ENCODE measurements at regions not wholly inside any gene's neighbourhood (a gene's known extent, or its start where the extent isn't known, plus 50 kb on each side); places are given as distances from the start of the nearest gene placed in this dataset.
A peak's percentile ranks its signal among the peaks of the same experiment; 100 is the strongest.

GRCh38 chr20:24359321-24360027, 110.0 kb upstream of the SYNDIG1 start:
- ATAC-seq (ENCODE audit: insufficient read depth, low FRiP score) (no peak), DNase-seq (peak in 1 of 3 donors; percentile 26)
- Histone ChIP-seq H3K4me1 (ENCODE audit: control insufficient read depth in 5 of 5, insufficient read depth in 5 of 5, low read length in 5 of 5) (peaks cover 0 to 6% (median 0%) of the 10 kb centered on the region in 5 donors), H3K9me3 (ENCODE audit: control insufficient read depth in 4 of 4, insufficient read depth in 3 of 4, low read length in 3 of 4) (peaks cover 0 to 9% (median 3%) of the 10 kb centered on the region in 4 donors), H3K4me3 (no peak overlapping the region), H3K9ac (ENCODE audit: insufficient read depth in 1 of 2, low read length in 2 of 2) (no peak overlapping the region), H3K27me3 (ENCODE audit: control insufficient read depth in 3 of 3, insufficient read depth in 3 of 3, low read length in 2 of 3) (no peaks in the 10 kb centered on the region), H3K36me3 (ENCODE audit: control insufficient read depth in 4 of 4, insufficient read depth in 4 of 4, low read length in 4 of 4) (no peaks in the 10 kb centered on the region), H3K27ac (ENCODE audit: low read depth in 1 of 2, low read length in 1 of 2) (no peak overlapping the region)
- TF ChIP-seq CTCF (IDR thresholded peaks at IDR 0.05; ENCODE audit: control extremely low read depth, extremely low read depth), result no peak
- WGBS, 2 donors, result 83 to 86% methylated on average over 8 of the region's 8 CpGs

DNA sequence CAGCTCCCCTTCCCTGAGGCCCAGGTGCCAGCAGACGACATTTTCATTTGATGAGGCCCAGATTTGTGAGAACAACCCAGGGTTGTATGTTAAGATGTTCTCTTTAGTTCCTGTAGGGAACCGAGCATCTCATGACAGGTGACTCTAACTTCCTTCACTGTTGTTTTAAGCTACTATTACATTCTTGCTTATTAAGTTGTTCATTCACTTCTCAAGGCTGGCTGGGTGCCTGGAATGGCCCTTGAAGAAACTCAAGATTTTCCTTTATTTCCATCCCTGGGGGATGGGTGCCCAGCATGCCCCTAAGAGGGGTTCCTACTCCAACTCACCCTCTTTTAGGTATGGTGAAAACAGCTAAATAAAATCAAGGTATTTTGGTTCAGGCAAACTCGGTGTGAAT, 111.5 kb upstream of the SYNDIG1 start:
- ATAC-seq (ENCODE audit: insufficient read depth, low FRiP score), result no peak
- Histone ChIP-seq H3K9ac (ENCODE audit: insufficient read depth in 1 of 2, low read length in 2 of 2) (no peak overlapping the region), H3K27ac (ENCODE audit: low read depth in 1 of 2, low read length in 1 of 2) (no peak overlapping the region), H3K4me1 (ENCODE audit: control insufficient read depth in 5 of 5, insufficient read depth in 5 of 5, low read length in 5 of 5) (peaks cover 0 to 6% (median 0%) of the 10 kb centered on the region in 5 donors), H3K27me3 (ENCODE audit: control insufficient read depth in 3 of 3, insufficient read depth in 3 of 3, low read length in 2 of 3) (no peaks in the 10 kb centered on the region), H3K4me3 (no peak overlapping the region), H3K36me3 (ENCODE audit: control insufficient read depth in 4 of 4, insufficient read depth in 4 of 4, low read length in 4 of 4) (no peaks in the 10 kb centered on the region), H3K9me3 (ENCODE audit: control insufficient read depth in 4 of 4, insufficient read depth in 3 of 4, low read length in 3 of 4) (peaks cover 0 to 9% (median 3%) of the 10 kb centered on the region in 4 donors)
- WGBS, 2 donors, result 70 to 80% methylated on average over 3 of the region's 3 CpGs
- TF ChIP-seq CTCF (IDR thresholded peaks at IDR 0.05; ENCODE audit: control extremely low read depth, extremely low read depth), result no peak
- DNase-seq, result peak in 1 of 3 donors; percentile 45

- Histone ChIP-seq H3K27me3 (ENCODE audit: control insufficient read depth in 3 of 3, insufficient read depth in 3 of 3, low read length in 2 of 3) (no peaks in the 10 kb centered on the region), H3K9ac (ENCODE audit: insufficient read depth in 1 of 2, low read length in 2 of 2) (no peak overlapping the region), H3K27ac (ENCODE audit: low read depth in 1 of 2, low read length in 1 of 2) (no peak overlapping the region), H3K36me3 (ENCODE audit: control insufficient read depth in 4 of 4, insufficient read depth in 4 of 4, low read length in 4 of 4) (no peaks in the 10 kb centered on the region), H3K9me3 (ENCODE audit: control insufficient read depth in 4 of 4, insufficient read depth in 3 of 4, low read length in 3 of 4) (peaks cover 0 to 7% (median 2%) of the 10 kb centered on the region in 4 donors), H3K4me3 (no peak overlapping the region), H3K4me1 (ENCODE audit: control insufficient read depth in 5 of 5, insufficient read depth in 5 of 5, low read length in 5 of 5) (peaks cover 0 to 6% (median 0%) of the 10 kb centered on the region in 5 donors)
- ATAC-seq (ENCODE audit: insufficient read depth, low FRiP score) (no peak), DNase-seq (peak in 1 of 3 donors; percentile 61)
- 60 to 81% methylated on average over 3 of the region's 3 CpGs for WGBS, 2 donors
- no peak for TF ChIP-seq CTCF (IDR thresholded peaks at IDR 0.05; ENCODE audit: control extremely low read depth, extremely low read depth)
Observed at GRCh38 chr20:24357177-24357576, 112.3 kb upstream of the SYNDIG1 start.
